ENCODE measurements at regions not wholly inside any gene's neighbourhood (a gene's known extent, or its start where the extent isn't known, plus 50 kb on each side); places are given as distances from the start of the nearest gene placed in this dataset.

DNA sequence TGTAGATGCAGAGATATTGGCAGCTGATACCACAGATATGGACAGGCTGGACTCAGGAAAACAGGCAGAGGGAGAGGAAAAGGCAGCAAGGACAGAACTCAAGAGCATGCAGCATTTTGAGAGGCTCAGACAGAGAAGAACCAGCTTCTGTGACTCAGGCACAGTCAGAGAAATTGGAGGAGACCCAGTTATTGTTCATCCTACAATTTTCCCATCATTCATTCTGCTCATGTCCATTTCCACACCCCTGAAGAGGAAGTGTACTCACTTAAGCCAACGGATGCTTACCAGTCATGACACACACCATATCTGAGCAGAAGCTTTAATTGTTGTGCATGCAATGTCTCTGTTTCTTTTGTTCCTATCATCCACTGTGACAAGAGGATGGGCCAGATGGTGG is 359.8 kb upstream of the HTR2A start:
- no peak overlapping the region for H3K27ac Mint-ChIP-seq
- H3K36me3 Mint-ChIP-seq (ENCODE audit: low read depth) = no peaks in the 10 kb centered on the region
- H3K27me3 ChIP-seq (ENCODE audit: control insufficient read depth in 1 of 2, insufficient read depth in 2 of 2, low read length in 2 of 2) = no peaks in the 10 kb centered on the region
- intact Hi-C loops (cut with DNase I, micrococcal nuclease) = no loop called here
- ATAC-seq (ENCODE audit: poor library complexity) (no peak), DNase-seq (no peak)
- no peaks in the 10 kb centered on the region for H3K9me3 Mint-ChIP-seq
- no peaks in the 10 kb centered on the region for H3K4me1 ChIP-seq (ENCODE audit: insufficient read depth, low read length)
- no peak overlapping the region for H3K4me3 Mint-ChIP-seq
- H3K4me3 ChIP-seq (ENCODE audit: low read length) = no peak overlapping the region
- ChIA-PET POLR2A (no interaction called here), CTCF (no interaction called here)
- peaks cover 0 to 4% of the 10 kb centered on the region in 2 experiments for H3K9me3 ChIP-seq (ENCODE audit: control insufficient read depth in 1 of 2, insufficient read depth in 1 of 2, low read length in 2 of 2)
- no peaks in the 10 kb centered on the region for H3K27me3 Mint-ChIP-seq
- no peaks in the 10 kb centered on the region for H3K36me3 ChIP-seq (ENCODE audit: insufficient read depth, low read length)
- no peaks in the 10 kb centered on the region for H3K4me1 Mint-ChIP-seq (ENCODE audit: low read depth)
- TF ChIP-seq, protein P1, sequence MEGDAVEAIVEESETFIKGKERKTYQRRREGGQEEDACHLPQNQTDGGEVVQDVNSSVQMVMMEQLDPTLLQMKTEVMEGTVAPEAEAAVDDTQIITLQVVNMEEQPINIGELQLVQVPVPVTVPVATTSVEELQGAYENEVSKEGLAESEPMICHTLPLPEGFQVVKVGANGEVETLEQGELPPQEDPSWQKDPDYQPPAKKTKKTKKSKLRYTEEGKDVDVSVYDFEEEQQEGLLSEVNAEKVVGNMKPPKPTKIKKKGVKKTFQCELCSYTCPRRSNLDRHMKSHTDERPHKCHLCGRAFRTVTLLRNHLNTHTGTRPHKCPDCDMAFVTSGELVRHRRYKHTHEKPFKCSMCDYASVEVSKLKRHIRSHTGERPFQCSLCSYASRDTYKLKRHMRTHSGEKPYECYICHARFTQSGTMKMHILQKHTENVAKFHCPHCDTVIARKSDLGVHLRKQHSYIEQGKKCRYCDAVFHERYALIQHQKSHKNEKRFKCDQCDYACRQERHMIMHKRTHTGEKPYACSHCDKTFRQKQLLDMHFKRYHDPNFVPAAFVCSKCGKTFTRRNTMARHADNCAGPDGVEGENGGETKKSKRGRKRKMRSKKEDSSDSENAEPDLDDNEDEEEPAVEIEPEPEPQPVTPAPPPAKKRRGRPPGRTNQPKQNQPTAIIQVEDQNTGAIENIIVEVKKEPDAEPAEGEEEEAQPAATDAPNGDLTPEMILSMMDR (IDR thresholded peaks at IDR 0.05) = no peak
- no peak overlapping the region for H3K27ac ChIP-seq (ENCODE audit: low read depth in 1 of 2, low read length in 2 of 2)

DNA sequence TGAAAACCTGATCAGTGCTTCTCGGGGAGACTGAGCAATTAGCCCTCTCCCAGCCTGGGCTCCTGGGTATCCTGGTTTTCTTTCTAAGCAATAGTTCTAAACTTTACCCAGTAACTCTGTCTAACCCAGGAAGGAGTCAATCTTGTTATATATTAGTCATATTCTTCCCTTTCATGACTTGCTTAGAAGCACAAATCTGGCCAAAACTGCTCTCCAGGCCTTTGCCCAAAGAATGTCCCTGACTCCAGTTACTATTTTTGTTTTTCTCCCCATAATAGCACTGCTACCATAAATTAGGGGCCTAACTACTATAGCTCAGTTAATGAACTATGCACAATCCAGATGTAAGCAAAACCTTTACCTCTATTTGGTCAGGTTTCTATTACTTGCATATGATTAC is 355.8 kb upstream of the HTR2A start:
- no peak overlapping the region for H3K4me3 Mint-ChIP-seq
- Histone ChIP-seq H3K4me1 (ENCODE audit: insufficient read depth, low read length) (no peaks in the 10 kb centered on the region), H3K27me3 (ENCODE audit: control insufficient read depth in 1 of 2, insufficient read depth in 2 of 2, low read length in 2 of 2) (no peaks in the 10 kb centered on the region), H3K27ac (ENCODE audit: low read depth in 1 of 2, low read length in 2 of 2) (no peak overlapping the region), H3K9me3 (ENCODE audit: control insufficient read depth in 1 of 2, insufficient read depth in 1 of 2, low read length in 2 of 2) (peaks cover 0 to 4% of the 10 kb centered on the region in 2 experiments), H3K36me3 (ENCODE audit: insufficient read depth, low read length) (no peaks in the 10 kb centered on the region), H3K4me3 (ENCODE audit: low read length) (no peak overlapping the region)
- H3K27me3 Mint-ChIP-seq = no peaks in the 10 kb centered on the region
- H3K36me3 Mint-ChIP-seq (ENCODE audit: low read depth) = no peaks in the 10 kb centered on the region
- H3K9me3 Mint-ChIP-seq = peaks cover 2% of the 10 kb centered on the region
- DNase-seq (no peak), ATAC-seq (ENCODE audit: poor library complexity) (no peak)
- H3K4me1 Mint-ChIP-seq (ENCODE audit: low read depth) = no peaks in the 10 kb centered on the region
- TF ChIP-seq, protein P1 (IDR thresholded peaks at IDR 0.05) = no peak
- intact Hi-C loops (cut with DNase I, micrococcal nuclease) = no loop called here
- ChIA-PET POLR2A (no interaction called here), CTCF (no interaction called here)
- no peak overlapping the region for H3K27ac Mint-ChIP-seq

DNA sequence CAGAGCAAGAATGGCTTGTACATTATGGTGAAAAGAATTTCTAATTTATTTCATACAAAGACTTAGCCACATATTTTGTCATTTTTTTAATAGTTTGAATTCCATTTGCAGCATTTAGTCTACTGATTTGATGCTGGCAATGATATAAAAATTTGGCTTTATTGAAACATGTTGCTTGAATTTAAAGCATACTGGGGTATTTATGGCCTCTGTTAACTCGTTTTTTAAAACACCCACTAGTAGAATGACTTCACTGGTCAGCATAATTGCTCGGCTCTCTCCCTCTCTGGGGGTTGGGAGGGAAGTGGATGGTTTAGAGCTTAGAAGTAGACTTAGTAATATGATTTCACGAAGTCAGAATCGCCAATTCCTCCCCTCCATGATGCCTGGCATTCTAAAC is 354.9 kb upstream of the HTR2A start:
- H3K4me3 Mint-ChIP-seq = no peak overlapping the region
- H3K9me3 ChIP-seq (ENCODE audit: control insufficient read depth in 1 of 2, insufficient read depth in 1 of 2, low read length in 2 of 2) = peaks cover 0 to 4% of the 10 kb centered on the region in 2 experiments
- intact Hi-C loops (cut with DNase I, micrococcal nuclease) = no loop called here
- H3K27ac Mint-ChIP-seq = no peak overlapping the region
- no peaks in the 10 kb centered on the region for H3K36me3 Mint-ChIP-seq (ENCODE audit: low read depth)
- H3K36me3 ChIP-seq (ENCODE audit: insufficient read depth, low read length) = no peaks in the 10 kb centered on the region
- no peaks in the 10 kb centered on the region for H3K27me3 Mint-ChIP-seq
- CTCF ChIA-PET = no interaction called here
- no peak for DNase-seq
- TF ChIP-seq, protein P1 (IDR thresholded peaks at IDR 0.05) = no peak
- no peaks in the 10 kb centered on the region for H3K27me3 ChIP-seq (ENCODE audit: control insufficient read depth in 1 of 2, insufficient read depth in 2 of 2, low read length in 2 of 2)
- no peaks in the 10 kb centered on the region for H3K4me1 ChIP-seq (ENCODE audit: insufficient read depth, low read length)
- H3K27ac ChIP-seq (ENCODE audit: low read depth in 1 of 2, low read length in 2 of 2) = no peak overlapping the region
- POLR2A ChIA-PET = no interaction called here
- ATAC-seq (ENCODE audit: poor library complexity) = no peak
- H3K4me1 Mint-ChIP-seq (ENCODE audit: low read depth) = no peaks in the 10 kb centered on the region
- H3K4me3 ChIP-seq (ENCODE audit: low read length) = no peak overlapping the region
- H3K9me3 Mint-ChIP-seq = peaks cover 2% of the 10 kb centered on the region
